C4-2B (cell line): ENCODE measurements at regions not wholly inside any gene's neighbourhood (a gene's known extent, or its start where the extent isn't known, plus 50 kb on each side); places are given as distances from the start of the nearest gene placed in this dataset.
A peak's percentile ranks its signal among the peaks of the same experiment; 100 is the strongest.

Experiments
- H3K27ac ChIP-seq: fragments of 450-650 bp; 2 replicates; pipeline ENCODE4 v1.5.1; 2017
- CTCF ChIP-seq: fragments of 450-650 bp; conservative IDR thresholded peaks from 2 replicates; pipeline ENCODE4 v1.5.1; 2017; ENCODE audit warnings: mild to moderate bottlenecking
- ZFX ChIP-seq: fragments of 450-650 bp; IDR thresholded peaks from 2 replicates; pipeline ENCODE4 v1.6.1; 2017

- TF ChIP-seq CTCF: no peak
- TF ChIP-seq ZFX: no peak
- no peak overlapping the region for H3K27ac ChIP-seq
Observed at GRCh38 chr18:38751898-38752297, 1186.3 kb upstream of the CELF4 start.

- no peak for TF ChIP-seq CTCF
- no peak for TF ChIP-seq ZFX
- no peak overlapping the region for H3K27ac ChIP-seq
Observed at GRCh38 chr18:38751211-38751610, 1185.6 kb upstream of the CELF4 start.

GRCh38 chr18:38750751-38751150 is 1185.2 kb upstream of the CELF4 start:
- no peak overlapping the region for H3K27ac ChIP-seq
- TF ChIP-seq ZFX: no peak
- no peak for TF ChIP-seq CTCF

GRCh38 chr18:38747153-38747552 is 1181.6 kb upstream of the CELF4 start:
- TF ChIP-seq CTCF (no peak), ZFX (no peak)
- H3K27ac ChIP-seq: no peak overlapping the region

GRCh38 chr18:38720181-38720580 is 1154.6 kb upstream of the CELF4 start:
- H3K27ac ChIP-seq: peak overlapping the region; percentile 72

- TF ChIP-seq CTCF (no peak), ZFX (no peak)
- no peak overlapping the region; the same call in 1 of the 2 replicates for H3K27ac ChIP-seq
Observed at GRCh38 chr18:38718365-38718901, 1152.8 kb upstream of the CELF4 start.

GRCh38 chr18:38709122-38709521 is 1143.5 kb upstream of the CELF4 start:
- no peak overlapping the region for H3K27ac ChIP-seq
- no peak for TF ChIP-seq ZFX
- TF ChIP-seq CTCF: no peak

- H3K27ac ChIP-seq: no peak overlapping the region
- TF ChIP-seq ZFX (no peak), CTCF (no peak)
Observed at GRCh38 chr18:38706373-38706772, 1140.8 kb upstream of the CELF4 start.
